Breast epithelium (tissue), 3 donors: ENCODE measurements at regions not wholly inside any gene's neighbourhood (a gene's known extent, or its start where the extent isn't known, plus 50 kb on each side); places are given as distances from the start of the nearest gene placed in this dataset.

Source experiments
- POLR2AphosphoS5 ChIP-seq, 3 donors: sonication (generic); formaldehyde crosslinking; IDR thresholded peaks; one replicate each; pipeline ENCODE4 v1.6.1; 2017; ENCODE audit warnings: antibody characterized with exemption in 3 of 3
- TF ChIP-seq, protein P1 (sequence below), 3 donors: fragments of 450-650 bp; IDR thresholded peaks; one replicate each; pipeline ENCODE4 v1.5.1; 2016 to 2017; ENCODE audit warnings: antibody characterized with exemption in 3 of 3, mild to moderate bottlenecking in 3 of 3, moderate library complexity in 3 of 3

DNA sequence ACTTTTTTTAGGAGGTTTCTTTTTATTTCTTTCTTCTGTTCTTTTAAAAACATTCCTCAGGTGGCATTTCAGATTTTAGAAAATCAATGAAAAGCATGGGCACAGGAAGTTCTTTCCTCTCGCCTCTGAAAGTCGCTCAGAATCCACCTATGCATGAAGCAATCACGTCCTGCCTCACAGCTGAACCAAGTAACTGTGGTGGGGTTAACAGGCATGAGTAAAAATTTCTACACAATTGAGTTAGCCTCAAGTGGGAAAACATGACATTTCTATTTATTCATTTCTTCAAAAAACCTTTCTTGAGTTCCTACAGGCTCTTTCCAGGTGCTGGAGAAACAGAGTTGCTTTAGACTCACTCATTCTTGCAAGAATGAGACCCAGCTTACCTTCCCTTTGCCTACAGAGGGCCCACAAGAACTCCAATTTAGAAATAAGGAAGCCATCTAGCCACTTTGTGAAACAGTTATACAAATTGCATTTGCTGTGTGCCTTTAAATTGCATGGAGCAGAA, 508.9 kb upstream of the PKN2 start:
- TF ChIP-seq, protein P1, sequence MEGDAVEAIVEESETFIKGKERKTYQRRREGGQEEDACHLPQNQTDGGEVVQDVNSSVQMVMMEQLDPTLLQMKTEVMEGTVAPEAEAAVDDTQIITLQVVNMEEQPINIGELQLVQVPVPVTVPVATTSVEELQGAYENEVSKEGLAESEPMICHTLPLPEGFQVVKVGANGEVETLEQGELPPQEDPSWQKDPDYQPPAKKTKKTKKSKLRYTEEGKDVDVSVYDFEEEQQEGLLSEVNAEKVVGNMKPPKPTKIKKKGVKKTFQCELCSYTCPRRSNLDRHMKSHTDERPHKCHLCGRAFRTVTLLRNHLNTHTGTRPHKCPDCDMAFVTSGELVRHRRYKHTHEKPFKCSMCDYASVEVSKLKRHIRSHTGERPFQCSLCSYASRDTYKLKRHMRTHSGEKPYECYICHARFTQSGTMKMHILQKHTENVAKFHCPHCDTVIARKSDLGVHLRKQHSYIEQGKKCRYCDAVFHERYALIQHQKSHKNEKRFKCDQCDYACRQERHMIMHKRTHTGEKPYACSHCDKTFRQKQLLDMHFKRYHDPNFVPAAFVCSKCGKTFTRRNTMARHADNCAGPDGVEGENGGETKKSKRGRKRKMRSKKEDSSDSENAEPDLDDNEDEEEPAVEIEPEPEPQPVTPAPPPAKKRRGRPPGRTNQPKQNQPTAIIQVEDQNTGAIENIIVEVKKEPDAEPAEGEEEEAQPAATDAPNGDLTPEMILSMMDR (IDR thresholded peaks at IDR 0.05): no peak
- no peak for TF ChIP-seq POLR2AphosphoS5 (IDR thresholded peaks at IDR 0.05)
